ENCODE measurements at regions not wholly inside any gene's neighbourhood (a gene's known extent, or its start where the extent isn't known, plus 50 kb on each side); places are given as distances from the start of the nearest gene placed in this dataset.
A peak's percentile ranks its signal among the peaks of the same experiment; 100 is the strongest.

GRCh38 chr2:19208479-19209199 is 149.8 kb downstream of the OSR1 start:
- DNase-seq (ENCODE audit: low read depth) = no peak
- TF ChIP-seq, protein P1, sequence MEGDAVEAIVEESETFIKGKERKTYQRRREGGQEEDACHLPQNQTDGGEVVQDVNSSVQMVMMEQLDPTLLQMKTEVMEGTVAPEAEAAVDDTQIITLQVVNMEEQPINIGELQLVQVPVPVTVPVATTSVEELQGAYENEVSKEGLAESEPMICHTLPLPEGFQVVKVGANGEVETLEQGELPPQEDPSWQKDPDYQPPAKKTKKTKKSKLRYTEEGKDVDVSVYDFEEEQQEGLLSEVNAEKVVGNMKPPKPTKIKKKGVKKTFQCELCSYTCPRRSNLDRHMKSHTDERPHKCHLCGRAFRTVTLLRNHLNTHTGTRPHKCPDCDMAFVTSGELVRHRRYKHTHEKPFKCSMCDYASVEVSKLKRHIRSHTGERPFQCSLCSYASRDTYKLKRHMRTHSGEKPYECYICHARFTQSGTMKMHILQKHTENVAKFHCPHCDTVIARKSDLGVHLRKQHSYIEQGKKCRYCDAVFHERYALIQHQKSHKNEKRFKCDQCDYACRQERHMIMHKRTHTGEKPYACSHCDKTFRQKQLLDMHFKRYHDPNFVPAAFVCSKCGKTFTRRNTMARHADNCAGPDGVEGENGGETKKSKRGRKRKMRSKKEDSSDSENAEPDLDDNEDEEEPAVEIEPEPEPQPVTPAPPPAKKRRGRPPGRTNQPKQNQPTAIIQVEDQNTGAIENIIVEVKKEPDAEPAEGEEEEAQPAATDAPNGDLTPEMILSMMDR (conservative IDR thresholded peaks at IDR 0.05; ENCODE audit: low read length) = no peak
- H3K4me3 ChIP-seq (ENCODE audit: low read length) = no peak overlapping the region

- DNase-seq (ENCODE audit: low read depth) = no peak
- TF ChIP-seq, protein P1 (conservative IDR thresholded peaks at IDR 0.05; ENCODE audit: low read length) = no peak
- no peak overlapping the region for H3K4me3 ChIP-seq (ENCODE audit: low read length)
These were observed 151.0 kb downstream of the OSR1 start for GRCh38 chr2:19207452-19207851.

- H3K4me3 ChIP-seq (ENCODE audit: low read length) = no peak overlapping the region
- TF ChIP-seq, protein P1 (conservative IDR thresholded peaks at IDR 0.05; ENCODE audit: low read length) = no peak
- DNase-seq (ENCODE audit: low read depth) = peak; percentile 65
These were observed 152.4 kb downstream of the OSR1 start for GRCh38 chr2:19205983-19206533.

DNA sequence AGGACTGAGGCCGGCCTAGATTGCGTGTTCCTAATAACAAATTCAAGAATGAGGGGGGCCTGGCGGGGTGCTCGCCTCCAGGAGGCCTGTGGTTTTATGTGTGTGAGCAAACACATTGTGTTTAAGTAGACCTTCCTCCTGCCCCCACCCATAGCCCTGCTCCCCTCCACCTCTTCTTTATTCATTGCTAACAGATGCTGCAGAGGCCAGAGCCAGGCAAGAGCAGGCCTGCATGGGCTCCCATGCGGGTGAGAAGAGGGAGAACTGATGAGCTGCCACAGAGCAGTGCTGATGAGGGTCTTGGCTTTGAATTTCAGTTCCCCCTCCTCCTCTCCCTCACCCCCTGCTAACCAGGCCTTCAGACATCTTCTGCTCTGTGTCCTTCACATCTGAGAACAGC is 154.6 kb downstream of the OSR1 start:
- no peak overlapping the region for H3K4me3 ChIP-seq (ENCODE audit: low read length)
- DNase-seq (ENCODE audit: low read depth) = no peak
- TF ChIP-seq, protein P1 (conservative IDR thresholded peaks at IDR 0.05; ENCODE audit: low read length) = no peak

GRCh38 chr2:19201911-19202462 is 156.4 kb downstream of the OSR1 start:
- H3K4me3 ChIP-seq (ENCODE audit: low read length) = no peak overlapping the region
- TF ChIP-seq, protein P1 (conservative IDR thresholded peaks at IDR 0.05; ENCODE audit: low read length) = no peak
- no peak for DNase-seq (ENCODE audit: low read depth)

- peak; percentile 60 for DNase-seq (ENCODE audit: low read depth)
- no peak overlapping the region for H3K4me3 ChIP-seq (ENCODE audit: low read length)
- TF ChIP-seq, protein P1 (conservative IDR thresholded peaks at IDR 0.05; ENCODE audit: low read length) = no peak
These were observed 160.0 kb downstream of the OSR1 start for GRCh38 chr2:19198381-19198780.

DNA sequence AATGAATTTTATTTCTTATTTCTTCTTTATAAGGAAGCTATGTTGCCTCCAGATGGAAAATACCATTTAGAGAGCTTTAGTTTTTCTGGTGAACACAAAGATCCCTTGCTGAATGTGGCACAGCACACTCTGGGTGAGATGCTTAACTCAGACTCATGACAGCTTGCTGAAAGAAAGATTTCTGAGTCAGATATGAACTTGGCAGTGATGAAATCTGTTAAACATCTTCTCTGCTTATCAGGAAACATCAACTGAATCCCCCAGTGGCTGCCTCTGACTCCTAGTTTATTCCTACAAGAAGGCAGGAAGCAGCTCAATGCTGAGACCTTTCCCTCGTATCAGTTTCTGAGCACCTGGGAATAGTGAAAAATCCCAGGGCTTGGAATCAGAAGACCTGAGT is 162.8 kb downstream of the OSR1 start:
- DNase-seq (ENCODE audit: low read depth) = no peak
- TF ChIP-seq, protein P1 (conservative IDR thresholded peaks at IDR 0.05; ENCODE audit: low read length) = no peak
- H3K4me3 ChIP-seq (ENCODE audit: low read length) = no peak overlapping the region
